ENCODE measurements at regions not wholly inside any gene's neighbourhood (a gene's known extent, or its start where the extent isn't known, plus 50 kb on each side); places are given as distances from the start of the nearest gene placed in this dataset.

DNA sequence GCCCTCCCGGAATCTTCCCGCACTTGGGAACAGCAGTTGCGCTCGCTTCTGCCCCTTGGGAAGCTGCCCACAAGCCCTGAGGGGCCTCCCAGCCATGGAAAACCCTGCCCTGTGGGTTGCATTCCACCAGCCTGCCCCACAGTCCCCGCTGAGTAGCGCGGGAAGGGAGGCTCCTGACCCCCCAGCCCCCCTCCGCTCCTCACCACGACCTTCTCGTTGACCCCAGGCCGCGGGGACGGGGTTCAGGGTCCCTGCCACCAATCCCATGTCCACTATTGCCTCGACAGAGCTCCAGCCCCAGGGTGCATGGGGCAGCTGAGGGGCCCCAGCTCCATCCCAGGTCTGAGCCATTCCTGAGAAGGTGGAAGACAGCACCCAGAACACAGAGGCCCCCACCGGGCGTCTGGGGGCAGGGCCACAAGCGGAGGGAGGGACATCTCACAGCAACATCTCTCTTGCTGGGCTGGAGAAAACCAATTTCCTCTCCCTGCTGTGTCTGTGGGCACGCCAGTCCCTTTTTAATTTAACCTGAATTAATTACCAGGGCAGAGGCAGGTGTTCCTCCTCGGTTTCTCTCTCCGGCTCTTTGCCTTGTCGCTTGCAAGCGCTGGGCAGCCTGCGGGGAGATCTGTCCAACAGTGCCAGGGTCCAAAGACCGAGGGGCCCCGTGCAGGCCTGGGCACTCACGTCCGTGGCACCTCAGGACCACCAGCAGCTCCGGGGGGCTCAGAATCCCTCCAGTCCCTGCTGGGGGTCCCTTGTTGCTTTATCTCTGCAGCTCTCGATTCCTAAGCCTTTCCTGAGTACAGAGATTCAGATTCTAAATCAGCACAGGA is 57.9 kb downstream of the FOXL3 start:
- ChIA-PET POLR2A (ENCODE audit: unreplicated experiment) (no interaction called here), CTCF (no interaction called here)
- H2AFZ ChIP-seq (ENCODE audit: low read length) = no peak overlapping the region
- no peaks in the 10 kb centered on the region for H3K79me2 ChIP-seq (ENCODE audit: low read length)
- H3K9ac ChIP-seq (ENCODE audit: low read length) = no peak overlapping the region
- intact Hi-C loops (cut with micrococcal nuclease) = no loop called here
- H3K4me3 ChIP-seq (ENCODE audit: low read length) = no peak overlapping the region
- H3F3A ChIP-seq (ENCODE audit: low read length, unreplicated experiment) = no peaks in the 10 kb centered on the region
- no peaks in the 10 kb centered on the region for H3K9me3 ChIP-seq (ENCODE audit: low read length)
- H3K36me3 ChIP-seq (ENCODE audit: low read depth, low read length) = no peaks in the 10 kb centered on the region
- H3K27ac ChIP-seq (ENCODE audit: low read length) = no peak overlapping the region
- BruUV-seq (replicated peaks) = no TSS peak
- DNase-seq = no peak
- no peak for TF ChIP-seq EZH2 (IDR thresholded peaks at IDR 0.05; ENCODE audit: low read length, unreplicated experiment)
- TF ChIP-seq, protein P1, sequence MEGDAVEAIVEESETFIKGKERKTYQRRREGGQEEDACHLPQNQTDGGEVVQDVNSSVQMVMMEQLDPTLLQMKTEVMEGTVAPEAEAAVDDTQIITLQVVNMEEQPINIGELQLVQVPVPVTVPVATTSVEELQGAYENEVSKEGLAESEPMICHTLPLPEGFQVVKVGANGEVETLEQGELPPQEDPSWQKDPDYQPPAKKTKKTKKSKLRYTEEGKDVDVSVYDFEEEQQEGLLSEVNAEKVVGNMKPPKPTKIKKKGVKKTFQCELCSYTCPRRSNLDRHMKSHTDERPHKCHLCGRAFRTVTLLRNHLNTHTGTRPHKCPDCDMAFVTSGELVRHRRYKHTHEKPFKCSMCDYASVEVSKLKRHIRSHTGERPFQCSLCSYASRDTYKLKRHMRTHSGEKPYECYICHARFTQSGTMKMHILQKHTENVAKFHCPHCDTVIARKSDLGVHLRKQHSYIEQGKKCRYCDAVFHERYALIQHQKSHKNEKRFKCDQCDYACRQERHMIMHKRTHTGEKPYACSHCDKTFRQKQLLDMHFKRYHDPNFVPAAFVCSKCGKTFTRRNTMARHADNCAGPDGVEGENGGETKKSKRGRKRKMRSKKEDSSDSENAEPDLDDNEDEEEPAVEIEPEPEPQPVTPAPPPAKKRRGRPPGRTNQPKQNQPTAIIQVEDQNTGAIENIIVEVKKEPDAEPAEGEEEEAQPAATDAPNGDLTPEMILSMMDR (conservative IDR thresholded peaks at IDR 0.05; ENCODE audit: low read depth, low read length) = no peak
- TF ChIP-seq EZH2phosphoT487 (IDR thresholded peaks at IDR 0.05; ENCODE audit: borderline replicate concordance, low read length) = no peak
- no peaks in the 10 kb centered on the region for H3K4me1 ChIP-seq (ENCODE audit: insufficient read depth, low read length)
- no peak for ATAC-seq
- no peak overlapping the region for H3K4me2 ChIP-seq (ENCODE audit: low read length)
- H3K27me3 ChIP-seq (ENCODE audit: low read length) = no peaks in the 10 kb centered on the region
- H4K20me1 ChIP-seq (ENCODE audit: low read length) = no peaks in the 10 kb centered on the region
- H3K9me2 ChIP-seq (replicated peaks; ENCODE audit: low read length) = no peaks in the 10 kb centered on the region

DNA sequence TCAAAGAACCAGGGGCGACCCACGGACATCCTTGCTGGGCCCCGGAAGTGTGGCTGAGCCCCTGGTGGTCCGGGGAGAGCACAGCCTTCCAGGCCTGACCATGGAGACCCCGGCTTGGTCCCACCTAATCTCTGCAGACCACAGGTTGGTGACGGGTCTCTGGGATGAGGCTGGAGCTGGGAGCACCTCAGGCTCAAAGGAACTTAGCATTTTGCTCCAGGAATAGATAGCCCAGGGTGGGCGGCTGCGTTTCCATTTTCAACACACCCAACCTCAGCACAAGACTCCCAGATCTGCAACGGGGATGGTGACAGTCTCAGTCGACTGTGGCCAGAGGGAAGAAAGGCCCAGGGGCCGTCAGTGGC is 58.5 kb downstream of the FOXL3 start:
- no peaks in the 10 kb centered on the region for H4K20me1 ChIP-seq (ENCODE audit: low read length)
- no peak overlapping the region for H3K9ac ChIP-seq (ENCODE audit: low read length)
- CTCF ChIA-PET = no interaction called here
- TF ChIP-seq EZH2 (IDR thresholded peaks at IDR 0.05; ENCODE audit: low read length, unreplicated experiment) (no peak), EZH2phosphoT487 (IDR thresholded peaks at IDR 0.05; ENCODE audit: borderline replicate concordance, low read length) (no peak)
- TF ChIP-seq, protein P1 (conservative IDR thresholded peaks at IDR 0.05; ENCODE audit: low read depth, low read length) = no peak
- H3F3A ChIP-seq (ENCODE audit: low read length, unreplicated experiment) = no peaks in the 10 kb centered on the region
- H3K4me1 ChIP-seq (ENCODE audit: insufficient read depth, low read length) = no peaks in the 10 kb centered on the region
- intact Hi-C loops (cut with micrococcal nuclease) = no loop called here
- no peak overlapping the region for H3K4me3 ChIP-seq (ENCODE audit: low read length)
- no peaks in the 10 kb centered on the region for H3K27me3 ChIP-seq (ENCODE audit: low read length)
- POLR2A ChIA-PET (ENCODE audit: unreplicated experiment) = no interaction called here
- no peak overlapping the region for H3K4me2 ChIP-seq (ENCODE audit: low read length)
- no peak overlapping the region for H2AFZ ChIP-seq (ENCODE audit: low read length)
- DNase-seq = no peak
- ATAC-seq = no peak
- BruUV-seq (replicated peaks) = no TSS peak
- H3K9me2 ChIP-seq (replicated peaks; ENCODE audit: low read length) = no peaks in the 10 kb centered on the region
- H3K36me3 ChIP-seq (ENCODE audit: low read depth, low read length) = no peaks in the 10 kb centered on the region
- no peaks in the 10 kb centered on the region for H3K79me2 ChIP-seq (ENCODE audit: low read length)
- no peaks in the 10 kb centered on the region for H3K9me3 ChIP-seq (ENCODE audit: low read length)
- H3K27ac ChIP-seq (ENCODE audit: low read length) = no peak overlapping the region

DNA sequence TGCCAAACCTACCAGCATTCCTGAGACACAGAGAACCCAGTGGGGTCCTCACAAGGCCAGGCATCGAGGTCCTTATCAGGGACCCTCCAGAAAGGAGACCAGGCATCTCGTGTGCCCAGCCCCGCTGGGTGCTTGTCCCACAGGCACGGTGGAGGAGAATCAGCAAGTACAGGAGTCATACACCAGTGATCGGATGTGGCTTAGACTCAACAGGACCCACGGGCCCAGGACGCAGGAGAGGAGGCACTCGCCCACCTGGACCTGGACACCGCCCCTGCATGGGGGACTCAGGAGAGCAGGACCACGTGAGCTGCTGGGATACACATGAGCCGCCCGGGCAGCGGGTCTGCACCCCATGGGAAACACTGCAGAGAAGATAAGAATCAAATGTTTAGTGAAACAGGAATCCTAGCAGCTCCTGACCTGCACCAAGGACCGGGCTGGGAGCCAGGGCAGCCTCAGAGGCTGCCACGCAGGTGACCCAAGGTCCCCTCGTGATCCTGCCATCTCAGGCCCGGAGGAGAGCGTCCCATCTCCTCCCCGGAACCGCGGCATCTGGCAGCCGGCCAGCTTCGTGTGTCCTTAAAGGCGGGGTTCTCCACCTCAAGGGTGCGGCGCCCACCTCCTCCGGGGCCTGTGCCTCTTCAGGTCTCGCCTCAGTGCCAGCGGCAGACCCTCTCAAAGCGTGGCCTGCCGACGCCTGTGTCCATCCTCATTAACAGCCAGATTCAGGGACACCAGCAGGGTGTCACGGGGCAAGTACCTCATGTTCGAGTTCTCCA is 59.2 kb downstream of the FOXL3 start:
- no peak overlapping the region for H2AFZ ChIP-seq (ENCODE audit: low read length)
- no peaks in the 10 kb centered on the region for H3K79me2 ChIP-seq (ENCODE audit: low read length)
- no peaks in the 10 kb centered on the region for H3K4me1 ChIP-seq (ENCODE audit: insufficient read depth, low read length)
- no peak for TF ChIP-seq EZH2 (IDR thresholded peaks at IDR 0.05; ENCODE audit: low read length, unreplicated experiment)
- TF ChIP-seq EZH2phosphoT487 (IDR thresholded peaks at IDR 0.05; ENCODE audit: borderline replicate concordance, low read length) = no peak
- TF ChIP-seq, protein P1 (conservative IDR thresholded peaks at IDR 0.05; ENCODE audit: low read depth, low read length) = no peak
- no peaks in the 10 kb centered on the region for H3K9me3 ChIP-seq (ENCODE audit: low read length)
- ATAC-seq (no peak), DNase-seq (no peak)
- H3K9me2 ChIP-seq (replicated peaks; ENCODE audit: low read length) = no peaks in the 10 kb centered on the region
- no peak overlapping the region for H3K4me2 ChIP-seq (ENCODE audit: low read length)
- ChIA-PET POLR2A (ENCODE audit: unreplicated experiment) (no interaction called here), CTCF (no interaction called here)
- H3K9ac ChIP-seq (ENCODE audit: low read length) = no peak overlapping the region
- H4K20me1 ChIP-seq (ENCODE audit: low read length) = no peaks in the 10 kb centered on the region
- no peak overlapping the region for H3K27ac ChIP-seq (ENCODE audit: low read length)
- H3K36me3 ChIP-seq (ENCODE audit: low read depth, low read length) = no peaks in the 10 kb centered on the region
- BruUV-seq (replicated peaks) = no TSS peak
- intact Hi-C loops (cut with micrococcal nuclease) = no loop called here
- no peaks in the 10 kb centered on the region for H3K27me3 ChIP-seq (ENCODE audit: low read length)
- no peak overlapping the region for H3K4me3 ChIP-seq (ENCODE audit: low read length)
- no peaks in the 10 kb centered on the region for H3F3A ChIP-seq (ENCODE audit: low read length, unreplicated experiment)
